PC-9 (cell line): ENCODE measurements at regions not wholly inside any gene's neighbourhood (a gene's known extent, or its start where the extent isn't known, plus 50 kb on each side); places are given as distances from the start of the nearest gene placed in this dataset.

Source experiments
- BruUV-seq: library from RNA; stranded (reverse); fragments of 400-500 nt; replicated peaks from 2 replicates; lab custom pipeline; 2021; lab: Mats Ljungman, UMichigan
- CTCF ChIA-PET: fragments of 300-600 bp; sonication (Branson Sonifier 250); formaldehyde crosslinking; loops from one replicate; lab custom pipeline; 2022; ENCODE audit warnings: antibody characterized with exemption; lab: Charles Lee
- POLR2A ChIA-PET: fragments of 300-600 bp; sonication (Branson Sonifier 250); formaldehyde crosslinking; loops from one replicate; lab custom pipeline; 2022; ENCODE audit warnings: antibody characterized with exemption; ENCODE audit not compliant: unreplicated experiment; lab: Charles Lee
- DNase-seq, 2 experiments: peaks; one replicate each; pipeline versions ENCODE4 v3.0.0 to v3.0.0-alpha.2; 2015 to 2022; ENCODE audit warnings: mixed read lengths in 1 of 2
- H2AFZ ChIP-seq: fragments of 200-600 bp; sonication (generic); 2 replicates; pipeline ENCODE4 v1.8.1; 2017; ENCODE audit warnings: antibody characterized with exemption
- H3F3A ChIP-seq: fragments of 200-600 bp; sonication (generic); 2 replicates; pipeline ENCODE4 v1.8.1; 2017; ENCODE audit warnings: antibody characterized with exemption, mild to moderate bottlenecking, low read depth; ENCODE audit not compliant: insufficient read depth
- H3K27ac ChIP-seq: fragments of 200-600 bp; sonication (generic); 2 replicates; pipeline ENCODE4 v1.6.1; 2016; ENCODE audit warnings: mixed run types
- H3K27me3 ChIP-seq: fragments of 200-600 bp; sonication (generic); 2 replicates; pipeline ENCODE4 v1.6.1; 2016; ENCODE audit warnings: low read depth, mixed run types; ENCODE audit not compliant: insufficient read depth
- H3K36me3 ChIP-seq: fragments of 200-600 bp; sonication (generic); 2 replicates; pipeline ENCODE4 v1.6.1; 2016; ENCODE audit warnings: low read depth, mixed run types
- H3K4me1 ChIP-seq: fragments of 200-600 bp; sonication (generic); replicated peaks from 2 replicates; pipeline ENCODE4 v1.6.1; 2016; ENCODE audit warnings: mixed run types; ENCODE audit not compliant: insufficient read depth
- H3K4me2 ChIP-seq: fragments of 200-600 bp; sonication (generic); 2 replicates; pipeline ENCODE4 v1.6.1; 2017; ENCODE audit warnings: mixed run types
- H3K4me3 ChIP-seq: fragments of 200-600 bp; sonication (generic); 2 replicates; pipeline ENCODE4 v1.6.1; 2016; ENCODE audit warnings: mixed run types
- H3K79me2 ChIP-seq: fragments of 200-600 bp; sonication (generic); 2 replicates; pipeline ENCODE4 v1.6.1; 2017; ENCODE audit warnings: low read depth, mixed run types
- H3K9me2 ChIP-seq: fragments of 200-600 bp; sonication (generic); 2 replicates; pipeline ENCODE4 v1.8.1; 2017; ENCODE audit warnings: mild to moderate bottlenecking; ENCODE audit not compliant: insufficient read depth
- H3K9me3 ChIP-seq: fragments of 200-600 bp; sonication (generic); 2 replicates; pipeline ENCODE4 v1.8.1; 2016; ENCODE audit warnings: low read depth; ENCODE audit not compliant: insufficient read depth
- H4K20me1 ChIP-seq: fragments of 200-600 bp; sonication (generic); 2 replicates; pipeline ENCODE4 v1.8.1; 2017; ENCODE audit not compliant: insufficient read depth
- EZH2 ChIP-seq: fragments of 200-600 bp; sonication (generic); IDR thresholded peaks from 2 replicates; pipeline ENCODE4 v1.8.0; 2017; ENCODE audit warnings: antibody characterized with exemption, low read depth
- intact Hi-C: fragments of 100-400 bp; cut with micrococcal nuclease; formaldehyde crosslinking; loops from one replicate; pipeline ENCODE4 v1.10.0; 2022; ENCODE audit not compliant: unreplicated experiment
- TF ChIP-seq, protein P1 (sequence below): fragments of 200-600 bp; sonication (generic); conservative IDR thresholded peaks from 2 replicates; pipeline ENCODE4 v1.6.1; 2017; ENCODE audit warnings: mixed run types, antibody characterized with exemption, mild to moderate bottlenecking, moderate library complexity

DNA sequence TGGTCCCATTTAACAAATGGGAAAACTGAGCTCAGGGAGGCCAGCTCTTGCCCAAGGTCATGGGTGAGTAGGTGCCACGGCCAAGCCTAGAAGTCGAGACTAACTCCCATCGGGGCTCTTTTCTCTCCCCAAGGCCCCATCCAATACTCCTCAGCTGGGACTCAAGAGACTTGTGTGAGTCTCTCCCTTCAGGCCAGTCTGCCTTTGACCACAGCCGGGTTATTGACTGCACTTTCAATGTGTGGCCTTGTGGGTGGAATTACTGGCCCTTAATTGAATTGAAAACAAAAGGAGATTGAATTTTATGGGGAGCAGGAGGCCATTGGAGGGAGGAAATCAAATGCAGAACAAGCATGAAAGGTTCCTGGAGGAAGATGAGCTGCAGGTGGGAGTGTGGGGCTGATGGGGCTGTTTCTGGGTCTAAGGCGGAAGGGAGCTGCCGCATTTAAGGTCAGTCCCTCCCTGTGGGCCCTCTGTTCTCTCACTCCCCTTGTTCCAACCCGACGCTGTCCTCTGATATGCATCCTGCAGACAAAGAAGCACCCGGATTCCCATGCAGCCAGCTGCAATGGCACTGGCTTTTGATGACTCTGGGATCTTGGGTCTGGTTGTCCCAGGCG, 552.8 kb downstream of the MIAT start:
- no peak for TF ChIP-seq EZH2
- TF ChIP-seq, protein P1, sequence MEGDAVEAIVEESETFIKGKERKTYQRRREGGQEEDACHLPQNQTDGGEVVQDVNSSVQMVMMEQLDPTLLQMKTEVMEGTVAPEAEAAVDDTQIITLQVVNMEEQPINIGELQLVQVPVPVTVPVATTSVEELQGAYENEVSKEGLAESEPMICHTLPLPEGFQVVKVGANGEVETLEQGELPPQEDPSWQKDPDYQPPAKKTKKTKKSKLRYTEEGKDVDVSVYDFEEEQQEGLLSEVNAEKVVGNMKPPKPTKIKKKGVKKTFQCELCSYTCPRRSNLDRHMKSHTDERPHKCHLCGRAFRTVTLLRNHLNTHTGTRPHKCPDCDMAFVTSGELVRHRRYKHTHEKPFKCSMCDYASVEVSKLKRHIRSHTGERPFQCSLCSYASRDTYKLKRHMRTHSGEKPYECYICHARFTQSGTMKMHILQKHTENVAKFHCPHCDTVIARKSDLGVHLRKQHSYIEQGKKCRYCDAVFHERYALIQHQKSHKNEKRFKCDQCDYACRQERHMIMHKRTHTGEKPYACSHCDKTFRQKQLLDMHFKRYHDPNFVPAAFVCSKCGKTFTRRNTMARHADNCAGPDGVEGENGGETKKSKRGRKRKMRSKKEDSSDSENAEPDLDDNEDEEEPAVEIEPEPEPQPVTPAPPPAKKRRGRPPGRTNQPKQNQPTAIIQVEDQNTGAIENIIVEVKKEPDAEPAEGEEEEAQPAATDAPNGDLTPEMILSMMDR = no peak
- Histone ChIP-seq H4K20me1 (no peaks in the 10 kb centered on the region), H3K36me3 (no peaks in the 10 kb centered on the region), H3K4me2 (no peak overlapping the region), H3K27ac (no peak overlapping the region), H3K79me2 (no peaks in the 10 kb centered on the region), H3K4me1 (0 out of 2 replicates have a peak, but pooled peaks cover 6% of the 10 kb centered on the region), H3K27me3 (no peaks in the 10 kb centered on the region), H3K4me3 (no peak overlapping the region), H2AFZ (no peak overlapping the region), H3F3A (no peaks in the 10 kb centered on the region), H3K9me2 (no peaks in the 10 kb centered on the region), H3K9me3 (no peaks in the 10 kb centered on the region)
- intact Hi-C loops = no loop called here
- ChIA-PET CTCF (no interaction called here), POLR2A (no interaction called here)
- no TSS peak for BruUV-seq
- DNase-seq = no peak

DNA sequence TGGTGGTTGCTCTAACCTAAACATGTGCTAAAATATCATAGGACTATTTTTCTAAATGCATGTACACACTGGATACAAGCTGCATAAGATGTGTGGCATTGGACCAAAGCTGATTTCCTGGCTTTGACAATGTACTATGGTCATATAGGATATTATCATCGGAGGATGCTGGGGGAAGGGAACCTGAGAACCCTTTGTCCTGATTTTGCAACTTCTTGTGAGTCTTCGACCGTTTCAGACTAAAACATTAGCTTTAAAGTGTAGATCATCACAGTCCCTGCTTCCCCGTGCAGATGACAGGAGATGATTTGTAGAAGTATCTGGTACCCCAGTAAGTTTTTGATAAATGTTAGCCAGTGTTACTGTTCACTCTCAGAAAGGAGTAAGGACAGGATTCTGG, 554.7 kb downstream of the MIAT start:
- ChIA-PET POLR2A (no interaction called here), CTCF (no interaction called here)
- H3K27me3 ChIP-seq = no peaks in the 10 kb centered on the region
- H3K27ac ChIP-seq = no peak overlapping the region
- H3K4me2 ChIP-seq = no peak overlapping the region
- no TSS peak for BruUV-seq
- H3K79me2 ChIP-seq = no peaks in the 10 kb centered on the region
- no peaks in the 10 kb centered on the region for H3K36me3 ChIP-seq
- H3K4me3 ChIP-seq = no peak overlapping the region
- no peak for DNase-seq
- H3K4me1 ChIP-seq = 0 out of 2 replicates have a peak, but pooled peaks cover 6% of the 10 kb centered on the region
- H3F3A ChIP-seq = no peaks in the 10 kb centered on the region
- TF ChIP-seq, protein P1 = no peak
- no peak for TF ChIP-seq EZH2
- no peaks in the 10 kb centered on the region for H3K9me2 ChIP-seq
- intact Hi-C loops = no loop called here
- H4K20me1 ChIP-seq = no peaks in the 10 kb centered on the region
- H2AFZ ChIP-seq = no peak overlapping the region
- H3K9me3 ChIP-seq = no peaks in the 10 kb centered on the region

DNA sequence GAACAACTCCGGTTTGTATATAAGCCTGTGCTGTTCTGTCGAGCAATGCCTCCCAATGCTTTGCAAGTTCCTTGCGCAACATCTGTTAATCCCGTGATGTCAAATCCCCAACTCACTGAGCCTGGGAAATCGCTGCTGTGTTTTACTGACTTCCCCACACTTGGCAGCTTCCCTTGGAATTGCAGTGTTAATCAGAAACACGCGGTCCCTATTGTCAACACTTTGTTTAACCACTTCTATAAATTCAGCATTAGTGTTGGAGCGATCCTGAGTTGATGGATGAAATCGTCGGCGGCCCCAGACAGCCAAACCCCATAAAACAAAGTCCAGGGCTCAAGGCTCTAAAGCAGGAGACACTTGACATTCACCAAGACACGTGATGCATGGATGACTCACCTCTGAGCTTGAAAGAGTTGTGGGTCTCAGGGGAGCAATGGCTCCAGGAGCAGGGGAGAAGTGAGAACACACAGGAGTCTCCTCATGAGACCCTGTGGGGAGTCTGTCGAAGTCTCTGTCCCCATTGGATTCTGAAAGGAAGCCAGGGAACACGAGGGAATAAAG, 555.3 kb downstream of the MIAT start:
- Histone ChIP-seq H3K4me1 (0 out of 2 replicates have a peak, but pooled peaks cover 3% of the 10 kb centered on the region), H3K27ac (no peak overlapping the region), H3K79me2 (no peaks in the 10 kb centered on the region), H4K20me1 (no peaks in the 10 kb centered on the region), H3K9me3 (no peaks in the 10 kb centered on the region), H2AFZ (no peak overlapping the region), H3K4me2 (no peak overlapping the region), H3K4me3 (no peak overlapping the region), H3K36me3 (no peaks in the 10 kb centered on the region), H3F3A (no peaks in the 10 kb centered on the region), H3K27me3 (no peaks in the 10 kb centered on the region), H3K9me2 (no peaks in the 10 kb centered on the region)
- DNase-seq = no peak
- TF ChIP-seq EZH2 = no peak
- TF ChIP-seq, protein P1 = no peak
- ChIA-PET CTCF (no interaction called here), POLR2A (no interaction called here)
- no TSS peak for BruUV-seq
- intact Hi-C loops = no loop called here
